ENCODE measurements at regions not wholly inside any gene's neighbourhood (a gene's known extent, or its start where the extent isn't known, plus 50 kb on each side); places are given as distances from the start of the nearest gene placed in this dataset.

DNA sequence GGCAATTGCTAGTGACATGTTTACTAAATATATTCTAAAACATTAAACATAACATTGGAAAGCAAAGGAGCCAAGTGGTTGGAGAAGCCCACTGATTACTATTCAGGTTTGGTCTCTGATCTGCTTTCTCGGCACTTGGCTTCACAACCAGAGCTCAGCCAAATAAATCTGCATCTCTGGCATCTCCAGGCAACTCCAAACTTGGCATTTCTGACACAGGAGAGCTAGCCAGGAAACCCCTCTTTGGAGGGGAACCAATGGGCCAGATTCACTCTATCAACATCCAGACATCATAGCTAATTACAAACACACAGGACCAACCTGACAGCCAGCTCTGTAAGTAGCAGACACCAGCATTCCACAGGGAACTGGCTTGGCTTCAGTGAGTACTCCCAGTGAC lies 150.3 kb upstream of the ETAA1 start:
- Mint-ChIP-seq H3K27ac (ENCODE audit: unreplicated experiment) (no peak overlapping the region), H3K9me3 (ENCODE audit: low read depth) (no peaks in the 10 kb centered on the region), H3K4me1 (ENCODE audit: low read depth) (no peaks in the 10 kb centered on the region), H3K4me3 (ENCODE audit: unreplicated experiment) (no peak overlapping the region), H3K36me3 (ENCODE audit: low read depth) (no peaks in the 10 kb centered on the region), H3K27me3 (ENCODE audit: low read depth) (peaks cover 5% of the 10 kb centered on the region)
- TF ChIP-seq, protein P1, sequence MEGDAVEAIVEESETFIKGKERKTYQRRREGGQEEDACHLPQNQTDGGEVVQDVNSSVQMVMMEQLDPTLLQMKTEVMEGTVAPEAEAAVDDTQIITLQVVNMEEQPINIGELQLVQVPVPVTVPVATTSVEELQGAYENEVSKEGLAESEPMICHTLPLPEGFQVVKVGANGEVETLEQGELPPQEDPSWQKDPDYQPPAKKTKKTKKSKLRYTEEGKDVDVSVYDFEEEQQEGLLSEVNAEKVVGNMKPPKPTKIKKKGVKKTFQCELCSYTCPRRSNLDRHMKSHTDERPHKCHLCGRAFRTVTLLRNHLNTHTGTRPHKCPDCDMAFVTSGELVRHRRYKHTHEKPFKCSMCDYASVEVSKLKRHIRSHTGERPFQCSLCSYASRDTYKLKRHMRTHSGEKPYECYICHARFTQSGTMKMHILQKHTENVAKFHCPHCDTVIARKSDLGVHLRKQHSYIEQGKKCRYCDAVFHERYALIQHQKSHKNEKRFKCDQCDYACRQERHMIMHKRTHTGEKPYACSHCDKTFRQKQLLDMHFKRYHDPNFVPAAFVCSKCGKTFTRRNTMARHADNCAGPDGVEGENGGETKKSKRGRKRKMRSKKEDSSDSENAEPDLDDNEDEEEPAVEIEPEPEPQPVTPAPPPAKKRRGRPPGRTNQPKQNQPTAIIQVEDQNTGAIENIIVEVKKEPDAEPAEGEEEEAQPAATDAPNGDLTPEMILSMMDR (IDR thresholded peaks at IDR 0.05): no peak
- DNase-seq (ENCODE audit: low spot score): no peak

DNA sequence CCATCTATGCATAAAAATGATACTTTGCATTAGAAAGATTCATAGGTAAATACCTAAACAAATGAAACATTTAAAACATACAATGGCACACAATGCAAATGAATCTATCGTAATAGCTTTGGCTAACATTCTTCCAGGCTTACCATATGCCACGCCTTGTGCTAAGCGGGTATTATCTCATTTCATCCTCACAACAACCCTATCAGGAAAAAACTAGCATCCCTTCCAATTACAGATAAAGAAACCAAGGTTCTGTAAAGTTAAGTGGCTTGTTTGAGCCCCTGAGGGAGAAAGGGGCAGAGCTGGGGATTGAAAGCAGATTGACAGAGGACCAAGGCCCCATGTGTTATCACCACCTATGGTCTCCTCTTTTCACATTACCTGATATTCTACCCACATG lies 145.4 kb upstream of the ETAA1 start:
- Mint-ChIP-seq H3K27ac (ENCODE audit: unreplicated experiment) (no peak overlapping the region), H3K4me3 (ENCODE audit: unreplicated experiment) (no peak overlapping the region), H3K9me3 (ENCODE audit: low read depth) (no peaks in the 10 kb centered on the region), H3K27me3 (ENCODE audit: low read depth) (peaks cover 3% of the 10 kb centered on the region), H3K36me3 (ENCODE audit: low read depth) (no peaks in the 10 kb centered on the region), H3K4me1 (ENCODE audit: low read depth) (peaks cover 10% of the 10 kb centered on the region)
- TF ChIP-seq, protein P1 (IDR thresholded peaks at IDR 0.05): no peak
- DNase-seq (ENCODE audit: low spot score): no peak

DNA sequence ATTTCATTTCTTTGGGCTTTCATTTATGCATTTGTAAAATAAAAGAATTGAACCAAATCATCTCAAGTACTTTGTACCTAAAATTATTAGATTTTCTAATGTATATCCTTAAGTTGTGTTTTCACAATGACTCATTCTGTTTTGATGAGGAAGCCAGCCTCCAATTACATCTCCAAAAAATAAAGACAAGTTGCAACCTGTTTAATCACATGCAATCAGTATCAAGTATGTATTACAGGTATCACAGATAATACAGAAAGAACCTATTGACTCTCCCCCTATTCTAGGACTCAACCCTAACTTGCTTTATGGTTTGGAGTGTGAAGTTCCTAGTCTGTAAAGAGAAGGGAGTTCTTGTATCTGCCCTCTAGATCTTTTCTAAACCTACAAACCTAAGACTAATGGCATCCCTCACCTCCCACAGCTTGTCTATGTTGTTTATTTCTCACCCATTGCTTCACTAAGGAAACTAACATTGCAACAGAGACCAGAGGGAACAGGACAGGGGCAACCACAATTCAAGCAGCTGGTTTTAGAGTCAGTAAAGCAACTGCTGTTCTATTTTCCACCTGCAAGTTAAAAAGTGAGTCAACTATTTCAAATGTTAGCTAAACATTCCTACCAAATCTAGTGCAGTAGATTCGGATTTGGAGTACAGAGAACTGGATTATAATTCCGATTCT lies 141.1 kb upstream of the ETAA1 start:
- H3K4me3 Mint-ChIP-seq (ENCODE audit: unreplicated experiment): no peak overlapping the region
- peaks cover 33% of the 10 kb centered on the region for H3K4me1 Mint-ChIP-seq (ENCODE audit: low read depth)
- H3K9me3 Mint-ChIP-seq (ENCODE audit: low read depth): peaks cover 3% of the 10 kb centered on the region
- no peak overlapping the region for H3K27ac Mint-ChIP-seq (ENCODE audit: unreplicated experiment)
- H3K27me3 Mint-ChIP-seq (ENCODE audit: low read depth): no peaks in the 10 kb centered on the region
- no peak for DNase-seq (ENCODE audit: low spot score)
- TF ChIP-seq, protein P1 (IDR thresholded peaks at IDR 0.05): no peak
- H3K36me3 Mint-ChIP-seq (ENCODE audit: low read depth): no peaks in the 10 kb centered on the region

DNA sequence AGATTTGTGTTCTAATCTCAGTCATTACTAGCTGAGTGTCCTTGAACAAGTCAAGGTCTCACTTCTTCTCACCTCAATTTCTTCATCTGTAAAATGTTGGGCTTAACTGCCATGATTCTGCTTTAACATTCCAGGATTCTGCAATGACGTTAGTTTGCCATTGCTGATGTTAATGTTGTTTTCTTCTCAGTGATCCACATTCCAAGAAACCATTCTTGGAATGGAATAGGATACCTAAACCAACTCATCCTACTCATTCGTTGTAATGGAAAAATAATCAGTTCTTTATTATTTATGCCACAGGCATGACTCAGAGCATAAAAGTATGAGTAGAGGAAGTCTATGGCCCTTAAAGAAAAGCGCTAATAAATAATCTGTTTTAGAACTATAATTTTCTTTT lies 140.2 kb upstream of the ETAA1 start:
- TF ChIP-seq, protein P1 (IDR thresholded peaks at IDR 0.05): no peak
- no peak overlapping the region for H3K4me3 Mint-ChIP-seq (ENCODE audit: unreplicated experiment)
- no peaks in the 10 kb centered on the region for H3K36me3 Mint-ChIP-seq (ENCODE audit: low read depth)
- peaks cover 3% of the 10 kb centered on the region for H3K9me3 Mint-ChIP-seq (ENCODE audit: low read depth)
- no peak overlapping the region for H3K27ac Mint-ChIP-seq (ENCODE audit: unreplicated experiment)
- H3K4me1 Mint-ChIP-seq (ENCODE audit: low read depth): peaks cover 39% of the 10 kb centered on the region
- DNase-seq (ENCODE audit: low spot score): no peak
- no peaks in the 10 kb centered on the region for H3K27me3 Mint-ChIP-seq (ENCODE audit: low read depth)

DNA sequence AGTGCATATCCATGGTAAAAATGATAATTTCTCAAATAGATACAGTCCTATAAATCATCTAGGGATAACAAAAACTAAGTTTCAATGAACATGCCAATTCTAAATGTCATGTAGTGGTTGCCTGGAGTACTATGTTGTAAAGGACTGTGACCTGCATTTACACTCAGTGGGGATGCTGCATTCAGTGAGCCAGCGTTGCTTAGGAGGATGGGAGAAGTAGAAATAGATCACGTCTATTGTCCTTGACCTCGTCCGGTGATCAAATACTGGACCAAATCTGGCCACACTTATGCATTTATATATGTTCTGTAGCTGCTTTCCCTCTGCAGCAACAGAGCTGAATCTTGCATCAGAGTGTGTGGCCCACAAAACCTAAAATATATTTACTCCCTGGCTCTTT lies 139.0 kb upstream of the ETAA1 start:
- H3K4me3 Mint-ChIP-seq (ENCODE audit: unreplicated experiment): no peak overlapping the region
- H3K27me3 Mint-ChIP-seq (ENCODE audit: low read depth): no peaks in the 10 kb centered on the region
- peaks cover 3% of the 10 kb centered on the region for H3K9me3 Mint-ChIP-seq (ENCODE audit: low read depth)
- no peak overlapping the region for H3K27ac Mint-ChIP-seq (ENCODE audit: unreplicated experiment)
- peaks cover 39% of the 10 kb centered on the region for H3K4me1 Mint-ChIP-seq (ENCODE audit: low read depth)
- TF ChIP-seq, protein P1 (IDR thresholded peaks at IDR 0.05): no peak
- no peak for DNase-seq (ENCODE audit: low spot score)
- H3K36me3 Mint-ChIP-seq (ENCODE audit: low read depth): no peaks in the 10 kb centered on the region

All from chondrocyte (in vitro differentiated cells).